Vagina (tissue), 2 donors: ENCODE measurements at regions not wholly inside any gene's neighbourhood (a gene's known extent, or its start where the extent isn't known, plus 50 kb on each side); places are given as distances from the start of the nearest gene placed in this dataset.

Source experiments
- DNase-seq, 2 donors: peaks; one replicate each; pipeline ENCODE4 v3.0.0-alpha.2; 2017; ENCODE audit errors: extremely low spot score in 2 of 2
- H3K27ac ChIP-seq: fragments of 200-600 bp; sonication (generic); one replicate; pipeline ENCODE4 v1.5.1; 2019
- H3K27me3 ChIP-seq: fragments of 200-600 bp; sonication (generic); one replicate; pipeline ENCODE4 v1.5.1; 2019
- H3K36me3 ChIP-seq, 2 donors: fragments of 200-600 bp; sonication (generic); one replicate each; pipeline ENCODE4 v1.5.1; 2017 to 2019
- H3K4me1 ChIP-seq: fragments of 200-600 bp; sonication (generic); one replicate; pipeline ENCODE4 v1.5.1; 2019
- H3K4me3 ChIP-seq, 2 donors: fragments of 200-600 bp; sonication (generic); 1 replicate in 1 of 2; 2 replicates in 1 of 2; pipeline ENCODE4 v1.5.1; 2016 to 2019
- H3K9me3 ChIP-seq: fragments of 200-600 bp; sonication (generic); one replicate; pipeline ENCODE4 v1.5.1; 2019
- CTCF ChIP-seq, 3 experiments: fragments of 450-650 bp in 2 of 3; fragments of 200-600 bp in 1 of 3; sonication (generic) in 1 of 3; IDR thresholded peaks; one replicate each; pipeline ENCODE4 v1.5.1; 2017 to 2019; ENCODE audit warnings: antibody characterized with exemption in 3 of 3, mild to moderate bottlenecking in 2 of 3, moderate library complexity in 2 of 3
- POLR2A ChIP-seq, 2 donors: fragments of 450-650 bp; IDR thresholded peaks; one replicate each; pipeline ENCODE4 v1.6.1; 2017; ENCODE audit warnings: antibody characterized with exemption in 2 of 2, mild to moderate bottlenecking in 2 of 2, moderate library complexity in 2 of 2
- POLR2AphosphoS5 ChIP-seq, 2 donors: sonication (generic); formaldehyde crosslinking; IDR thresholded peaks; one replicate each; pipeline ENCODE4 v1.9.0; 2017; ENCODE audit warnings: antibody characterized with exemption in 2 of 2, mild to moderate bottlenecking in 2 of 2, low read depth in 1 of 2; ENCODE audit not compliant: insufficient read depth in 1 of 2
- intact Hi-C: fragments of 100-400 bp; cut with DNase I; formaldehyde crosslinking; loops from one replicate; pipeline ENCODE4 v1.15.1; 2023

GRCh38 chr6:11358904-11359830, 126.7 kb upstream of the NEDD9 start:
- Histone ChIP-seq H3K9me3 (no peaks in the 10 kb centered on the region), H3K4me3 (no peak overlapping the region), H3K4me1 (peaks cover 28% of the 10 kb centered on the region), H3K27ac (peak overlapping the region; percentile 29), H3K27me3 (no peaks in the 10 kb centered on the region), H3K36me3 (no peaks in the 10 kb centered on the region)
- TF ChIP-seq POLR2A (IDR thresholded peaks at IDR 0.05) (no peak), POLR2AphosphoS5 (IDR thresholded peaks at IDR 0.05; ENCODE audit: insufficient read depth in 1 of 2, low read depth in 1 of 2) (no peak), CTCF (IDR thresholded peaks at IDR 0.05) (no peak)
- intact Hi-C loops, result no loop called here
- no peak for DNase-seq

GRCh38 chr6:11357285-11357684, 124.8 kb upstream of the NEDD9 start:
- Histone ChIP-seq H3K4me3 (no peak overlapping the region), H3K4me1 (peaks cover 40% of the 10 kb centered on the region), H3K9me3 (no peaks in the 10 kb centered on the region), H3K27me3 (no peaks in the 10 kb centered on the region), H3K27ac (peak overlapping the region; percentile 73), H3K36me3 (no peaks in the 10 kb centered on the region)
- intact Hi-C loops, result no loop called here
- TF ChIP-seq CTCF (IDR thresholded peaks at IDR 0.05) (no peak), POLR2A (IDR thresholded peaks at IDR 0.05) (no peak), POLR2AphosphoS5 (IDR thresholded peaks at IDR 0.05; ENCODE audit: insufficient read depth in 1 of 2, low read depth in 1 of 2) (peak in 1 of 2 donors; percentile 77)
- DNase-seq, result no peak

- TF ChIP-seq CTCF (IDR thresholded peaks at IDR 0.05) (no peak), POLR2A (IDR thresholded peaks at IDR 0.05) (no peak), POLR2AphosphoS5 (IDR thresholded peaks at IDR 0.05; ENCODE audit: insufficient read depth in 1 of 2, low read depth in 1 of 2) (no peak)
- Histone ChIP-seq H3K27me3 (no peaks in the 10 kb centered on the region), H3K4me1 (peaks cover 40% of the 10 kb centered on the region), H3K9me3 (no peaks in the 10 kb centered on the region), H3K27ac (peak overlapping the region; percentile 73), H3K36me3 (no peaks in the 10 kb centered on the region), H3K4me3 (no peak overlapping the region)
- DNase-seq, result no peak
- intact Hi-C loops, result no loop called here
These were observed 124.1 kb upstream of the NEDD9 start for GRCh38 chr6:11356404-11357155.

GRCh38 chr6:11353921-11354389, 121.5 kb upstream of the NEDD9 start:
- peaks cover 38% of the 10 kb centered on the region for H3K4me1 ChIP-seq
- H3K4me3 ChIP-seq, result no peak overlapping the region
- H3K9me3 ChIP-seq, result no peaks in the 10 kb centered on the region
- H3K36me3 ChIP-seq, result no peaks in the 10 kb centered on the region
- no peak for DNase-seq
- no peaks in the 10 kb centered on the region for H3K27me3 ChIP-seq
- H3K27ac ChIP-seq, result peak overlapping the region; percentile 74
- intact Hi-C loops, result no loop called here
- TF ChIP-seq POLR2A (IDR thresholded peaks at IDR 0.05), result no peak
- no peak for TF ChIP-seq CTCF (IDR thresholded peaks at IDR 0.05)
- peak in 1 of 2 donors; percentile 78 for TF ChIP-seq POLR2AphosphoS5 (IDR thresholded peaks at IDR 0.05; ENCODE audit: insufficient read depth in 1 of 2, low read depth in 1 of 2)
